HG02840 (cell line): ENCODE measurements at regions not wholly inside any gene's neighbourhood (a gene's known extent, or its start where the extent isn't known, plus 50 kb on each side); places are given as distances from the start of the nearest gene placed in this dataset.

Experiments used
- ATAC-seq: cut with Tn5 transposase; IDR thresholded peaks from one replicate; pipeline ENCODE4 v1.9.1; 2021; ENCODE audit warnings: mild to moderate bottlenecking, moderate library complexity, moderate number of reproducible peaks; ENCODE audit not compliant: unreplicated experiment, low FRiP score

DNA sequence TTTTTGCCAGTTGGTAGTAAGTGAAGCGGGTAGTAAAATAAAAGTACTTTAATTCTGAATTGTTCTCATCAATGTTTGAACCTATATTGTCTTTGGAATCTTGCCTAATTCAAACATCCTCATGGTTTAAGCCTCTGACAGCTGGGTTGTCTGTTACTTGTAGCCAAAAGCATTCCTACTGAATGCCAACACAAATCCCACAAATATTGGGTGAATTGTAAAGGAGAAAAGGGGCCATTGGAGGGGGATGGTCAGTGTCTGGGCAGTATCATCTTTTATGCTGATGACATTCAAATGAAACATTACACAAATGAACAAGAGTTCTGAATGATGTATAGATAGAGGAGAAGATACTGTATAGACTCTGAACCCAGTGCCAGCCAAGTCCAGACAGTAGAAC lies 309.5 kb downstream of the OSTF1 start:
- no peak for ATAC-seq

- no peak for ATAC-seq
Observed at GRCh38 chr9:75408391-75408790, 320.1 kb downstream of the OSTF1 start.

- ATAC-seq: no peak
Observed at GRCh38 chr9:75410405-75410804, 322.1 kb downstream of the OSTF1 start.

DNA sequence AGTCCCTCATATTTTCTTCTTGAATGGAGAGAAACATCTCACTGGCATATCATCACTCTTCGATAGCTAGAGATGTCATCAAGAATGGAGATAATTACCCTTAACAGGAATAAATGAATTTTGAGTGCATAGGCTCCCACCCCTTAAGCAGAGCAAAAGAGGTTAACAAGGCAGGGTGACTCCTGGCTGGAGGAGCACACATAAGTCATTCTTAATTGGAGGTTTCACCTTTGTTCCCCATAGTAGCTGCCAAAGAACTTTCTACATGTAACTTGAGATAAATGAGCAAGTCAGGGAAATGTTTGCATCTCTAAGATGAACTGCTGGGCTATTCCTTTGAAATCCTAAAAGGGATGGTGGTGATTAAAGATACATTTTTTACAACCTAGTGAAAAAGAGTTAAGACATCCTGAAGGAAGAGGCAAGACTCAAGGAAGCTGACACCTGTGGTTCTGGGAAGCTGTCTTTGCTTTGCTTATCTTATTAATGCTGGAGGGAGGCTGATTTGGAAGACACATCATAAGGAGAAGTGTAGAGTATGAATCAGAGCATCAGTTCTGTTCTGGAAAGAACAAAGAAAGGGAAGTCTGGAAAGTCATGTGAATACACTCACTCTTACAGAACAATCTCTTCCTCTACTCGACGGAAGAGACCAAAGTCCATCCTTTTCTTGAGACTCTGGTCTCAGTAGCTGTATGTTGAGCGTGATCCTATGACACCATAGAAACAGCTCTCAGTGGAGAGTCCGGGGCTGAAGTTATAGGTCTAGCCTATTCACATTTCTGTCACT lies 326.3 kb downstream of the OSTF1 start:
- no peak for ATAC-seq

DNA sequence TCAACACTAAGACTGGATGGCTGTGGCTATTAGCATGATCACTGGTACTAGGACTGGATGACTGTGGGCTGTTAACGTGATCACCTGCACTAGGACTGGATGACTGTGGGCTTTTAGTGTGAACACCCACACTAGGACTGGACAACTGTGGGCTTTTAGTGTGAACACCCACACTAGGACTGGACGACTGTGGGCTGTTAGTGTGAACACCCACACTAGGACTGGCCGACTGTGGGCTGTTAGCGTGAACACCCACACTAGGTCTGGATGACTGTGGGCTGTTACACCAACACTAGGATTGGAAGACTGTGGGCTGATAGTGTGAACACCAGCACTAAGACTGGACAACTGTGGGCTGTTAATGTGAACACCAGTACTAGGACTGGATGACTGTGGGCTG lies 329.2 kb downstream of the OSTF1 start:
- ATAC-seq: no peak

DNA sequence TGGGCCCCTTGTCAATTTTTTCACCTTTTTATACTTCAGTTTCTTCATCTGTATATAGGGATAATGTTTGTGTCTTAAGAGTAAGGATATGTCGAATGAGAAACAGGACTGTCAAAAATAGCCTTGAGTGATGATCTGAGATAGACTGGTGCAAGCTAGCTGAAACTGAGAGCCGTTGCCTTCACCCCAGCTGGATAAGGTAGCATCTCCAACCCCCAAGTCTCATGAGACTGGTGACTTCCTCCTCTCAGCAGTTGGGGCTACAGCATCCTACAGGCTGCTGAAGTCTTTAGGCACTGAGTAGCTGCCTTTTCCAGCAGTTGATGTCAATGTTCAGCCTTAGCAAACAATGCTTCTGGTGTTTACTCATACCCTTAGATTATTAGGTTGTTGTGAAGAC lies 330.2 kb downstream of the OSTF1 start:
- ATAC-seq: no peak

DNA sequence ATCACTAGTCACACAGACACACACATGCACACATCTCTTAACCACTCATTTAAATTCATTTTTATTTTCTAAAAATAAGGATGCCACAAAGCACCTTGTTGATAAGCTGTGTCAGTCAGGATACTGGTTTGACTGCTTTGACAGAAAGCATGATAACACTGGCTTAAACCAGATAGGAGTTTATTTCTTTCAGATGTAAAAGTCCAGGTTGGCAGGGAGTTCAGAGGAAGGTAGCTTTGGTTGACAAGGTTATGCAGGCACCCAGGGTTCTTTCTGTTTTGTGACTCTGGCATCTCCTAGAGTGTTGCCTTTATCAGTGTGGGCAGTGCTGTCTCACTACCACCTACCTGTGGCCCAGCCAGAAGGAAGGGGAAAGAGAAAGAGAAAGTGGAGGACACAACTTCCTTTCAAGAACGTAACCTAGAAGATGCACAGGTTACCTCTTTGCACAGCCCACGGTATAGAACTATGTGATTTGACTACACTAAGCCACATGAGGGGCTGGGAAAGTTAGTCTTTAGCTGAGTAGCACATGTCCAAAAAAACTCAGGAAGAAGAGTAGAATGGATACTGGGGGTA lies 334.7 kb downstream of the OSTF1 start:
- no peak for ATAC-seq

GRCh38 chr9:75429531-75430475 lies 341.5 kb downstream of the OSTF1 start:
- ATAC-seq: no peak

GRCh38 chr9:75431375-75431774 lies 343.1 kb downstream of the OSTF1 start:
- ATAC-seq: no peak

GRCh38 chr9:75432386-75432785 lies 344.1 kb downstream of the OSTF1 start:
- no peak for ATAC-seq

DNA sequence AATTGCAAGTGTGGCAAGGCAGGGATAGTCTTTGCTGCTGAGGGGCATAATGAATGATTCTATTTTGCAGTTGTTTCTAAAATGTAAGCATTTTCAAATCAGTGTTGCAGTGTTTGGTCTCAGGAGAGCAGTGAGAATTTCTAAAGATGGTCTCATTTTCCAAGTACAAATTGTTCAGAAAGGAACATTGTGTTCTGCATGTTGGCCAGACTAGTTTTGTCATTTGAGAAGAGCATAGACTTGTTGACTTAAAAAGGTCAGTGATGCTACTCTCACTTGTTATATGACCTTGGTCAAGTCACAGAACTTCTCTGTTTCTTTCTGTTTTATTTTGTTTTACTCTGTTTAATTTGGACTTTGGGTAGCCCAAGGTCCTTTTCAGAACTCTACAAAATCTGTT lies 344.6 kb downstream of the OSTF1 start:
- ATAC-seq: no peak

GRCh38 chr9:75438716-75439115 lies 350.4 kb downstream of the OSTF1 start:
- no peak for ATAC-seq

DNA sequence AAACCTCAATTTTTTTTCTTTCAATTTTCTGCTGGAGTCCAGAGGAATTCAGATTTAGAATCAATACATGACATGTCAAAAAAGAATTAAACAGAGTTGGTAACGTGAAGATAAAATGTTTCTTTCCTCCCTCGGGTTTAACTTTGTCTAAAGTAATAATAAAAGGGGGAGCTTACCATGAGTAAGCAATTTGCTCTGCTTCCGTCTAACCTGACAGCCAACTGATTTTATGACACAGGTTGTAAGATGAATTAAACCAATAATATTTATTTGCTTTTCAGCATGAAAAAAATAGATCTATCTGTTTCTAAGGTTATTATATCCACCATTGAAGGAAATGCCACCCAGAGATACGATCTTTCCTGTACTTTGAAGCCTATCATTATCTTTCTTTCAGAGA lies 352.6 kb downstream of the OSTF1 start:
- ATAC-seq: no peak

DNA sequence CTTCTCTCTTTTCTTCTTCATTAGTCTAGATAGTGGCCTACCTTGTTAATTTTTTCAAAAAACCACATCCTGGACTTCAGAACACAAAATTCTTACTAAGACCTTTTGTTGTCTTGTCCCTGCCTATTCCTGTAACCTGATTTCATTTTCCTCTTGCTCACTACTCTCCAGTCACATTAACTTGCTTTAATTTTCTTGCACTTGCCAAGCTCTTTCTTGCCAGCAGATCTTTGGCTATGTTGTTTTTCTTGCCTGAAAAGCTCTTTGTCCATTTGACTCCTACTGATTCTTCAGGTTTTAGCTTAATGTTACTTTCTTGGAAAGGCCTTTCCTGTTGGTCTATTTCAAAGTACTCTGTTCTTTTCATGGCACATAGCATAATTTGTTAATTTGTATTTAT lies 356.8 kb downstream of the OSTF1 start:
- no peak for ATAC-seq

DNA sequence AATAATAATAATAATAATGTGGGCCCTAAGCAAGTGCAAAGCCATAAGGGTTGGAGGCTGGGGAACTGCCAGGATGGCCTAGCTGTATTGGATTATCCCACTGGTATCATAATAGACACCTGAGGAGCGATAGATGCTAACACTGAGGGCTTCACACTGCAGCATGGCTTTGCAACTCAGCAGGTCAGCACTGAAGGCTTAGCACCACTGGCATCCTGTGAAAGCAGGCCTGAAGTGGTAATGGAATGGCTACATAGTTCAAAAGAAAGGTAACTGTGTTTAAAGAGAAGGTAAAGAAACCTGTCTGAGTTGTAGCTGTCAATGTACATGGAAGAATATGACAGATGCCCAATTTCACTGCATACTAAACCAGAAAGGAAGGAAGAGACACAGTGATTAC lies 359.0 kb downstream of the OSTF1 start:
- no peak for ATAC-seq

- no peak for ATAC-seq
Observed at GRCh38 chr9:75448281-75448680, 360.0 kb downstream of the OSTF1 start.

DNA sequence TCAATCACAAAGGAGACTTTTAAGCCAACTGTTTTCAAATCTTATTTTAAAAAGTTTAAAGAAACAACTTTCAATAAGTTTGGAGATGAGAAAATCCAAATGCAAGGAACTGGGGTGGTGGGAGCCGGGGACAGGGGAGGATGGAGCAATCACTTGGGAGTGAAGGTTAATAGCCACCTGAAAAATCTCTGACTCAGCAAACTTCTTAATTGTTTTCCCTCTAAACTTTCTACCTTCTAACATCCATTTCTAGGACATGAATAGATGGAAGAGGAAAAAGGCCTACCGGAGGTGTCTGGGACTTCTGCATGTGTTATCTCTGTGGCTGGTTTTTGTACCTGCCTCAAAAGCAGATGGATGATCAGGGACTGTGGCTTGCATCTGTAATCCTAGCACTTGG lies 360.6 kb downstream of the OSTF1 start:
- no peak for ATAC-seq

DNA sequence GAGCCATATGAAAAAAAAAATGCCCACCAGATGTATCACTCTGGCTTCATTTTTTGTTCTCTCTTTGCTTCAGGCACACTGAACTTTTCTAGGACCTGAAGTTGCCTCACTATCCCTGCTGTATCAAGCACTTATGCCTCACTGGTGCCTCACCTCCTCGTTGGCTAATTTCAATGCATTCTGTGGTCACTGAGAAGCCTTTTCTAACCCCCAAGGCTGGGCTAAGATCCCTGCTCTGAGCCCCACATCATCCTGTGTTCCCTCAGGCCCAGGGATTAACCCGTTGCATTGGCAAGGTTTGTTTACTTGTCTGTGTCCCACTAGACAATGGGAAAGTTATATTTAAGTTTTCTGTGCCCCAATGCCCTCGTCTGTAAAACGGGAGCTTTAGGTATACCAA lies 362.7 kb downstream of the OSTF1 start:
- ATAC-seq: no peak

GRCh38 chr9:75451505-75451904 lies 363.2 kb downstream of the OSTF1 start:
- no peak for ATAC-seq

DNA sequence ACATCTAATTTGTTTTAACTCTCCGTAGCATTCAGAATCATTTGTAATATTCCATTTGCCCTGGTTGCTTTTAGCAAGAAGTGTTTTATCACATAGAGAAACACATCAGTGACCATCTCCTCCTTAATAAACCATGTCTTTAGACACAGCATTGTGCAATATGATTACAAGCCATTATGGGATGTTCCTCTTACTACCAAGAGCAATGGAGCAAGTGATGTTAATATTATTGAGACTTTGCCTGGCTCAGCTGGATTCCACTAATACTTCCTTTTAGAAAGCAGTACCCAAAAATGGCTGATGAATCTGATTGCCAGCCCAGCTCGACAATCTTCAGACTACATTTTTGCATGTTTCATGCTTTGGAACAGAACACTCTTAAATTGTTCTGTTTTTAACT lies 364.2 kb downstream of the OSTF1 start:
- ATAC-seq: no peak

- ATAC-seq: no peak
Observed at GRCh38 chr9:75454043-75454442, 365.7 kb downstream of the OSTF1 start.
